ENCODE measurements at regions not wholly inside any gene's neighbourhood (a gene's known extent, or its start where the extent isn't known, plus 50 kb on each side); places are given as distances from the start of the nearest gene placed in this dataset.

DNA sequence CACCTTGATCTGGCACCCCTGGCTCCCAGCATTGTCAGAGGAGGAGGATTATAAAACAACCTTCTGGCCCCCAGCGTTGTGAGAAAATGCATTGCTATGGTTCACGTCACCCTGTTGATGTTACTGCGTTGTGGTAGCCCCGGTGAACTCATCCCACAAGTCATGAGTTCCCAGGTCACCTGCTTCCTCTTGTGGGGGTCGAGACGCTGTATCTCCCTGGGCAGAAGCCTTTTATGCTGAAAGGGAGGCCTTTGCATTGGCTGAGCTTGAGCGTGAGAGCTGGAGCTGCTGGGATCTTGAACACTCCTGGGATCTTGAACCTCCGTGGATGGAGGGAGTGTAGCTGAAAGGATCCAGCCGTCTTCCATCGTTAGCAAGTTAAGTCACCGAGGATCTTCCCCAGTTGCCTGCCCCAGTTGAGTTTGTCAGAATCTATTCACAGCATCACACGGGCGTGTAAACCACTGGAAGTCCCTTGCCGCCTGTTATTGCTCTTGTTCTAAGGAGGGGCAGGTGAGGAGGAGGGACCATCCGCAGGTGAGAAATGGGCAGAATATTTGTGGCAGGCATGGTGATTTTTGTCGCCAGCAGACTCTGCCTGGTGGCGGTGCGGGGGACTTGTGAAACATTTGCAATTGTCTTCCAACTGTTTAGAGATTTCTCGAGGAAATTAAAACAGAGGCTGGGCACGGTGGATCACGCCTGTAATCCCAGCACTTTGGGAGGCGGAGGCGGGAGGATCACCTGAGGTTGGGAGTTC lies 299.9 kb downstream of the ASMT start:
- TF ChIP-seq, protein P1, sequence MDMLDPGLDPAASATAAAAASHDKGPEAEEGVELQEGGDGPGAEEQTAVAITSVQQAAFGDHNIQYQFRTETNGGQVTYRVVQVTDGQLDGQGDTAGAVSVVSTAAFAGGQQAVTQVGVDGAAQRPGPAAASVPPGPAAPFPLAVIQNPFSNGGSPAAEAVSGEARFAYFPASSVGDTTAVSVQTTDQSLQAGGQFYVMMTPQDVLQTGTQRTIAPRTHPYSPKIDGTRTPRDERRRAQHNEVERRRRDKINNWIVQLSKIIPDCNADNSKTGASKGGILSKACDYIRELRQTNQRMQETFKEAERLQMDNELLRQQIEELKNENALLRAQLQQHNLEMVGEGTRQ (IDR thresholded peaks at IDR 0.05) = no peak
- TF ChIP-seq, protein P2, sequence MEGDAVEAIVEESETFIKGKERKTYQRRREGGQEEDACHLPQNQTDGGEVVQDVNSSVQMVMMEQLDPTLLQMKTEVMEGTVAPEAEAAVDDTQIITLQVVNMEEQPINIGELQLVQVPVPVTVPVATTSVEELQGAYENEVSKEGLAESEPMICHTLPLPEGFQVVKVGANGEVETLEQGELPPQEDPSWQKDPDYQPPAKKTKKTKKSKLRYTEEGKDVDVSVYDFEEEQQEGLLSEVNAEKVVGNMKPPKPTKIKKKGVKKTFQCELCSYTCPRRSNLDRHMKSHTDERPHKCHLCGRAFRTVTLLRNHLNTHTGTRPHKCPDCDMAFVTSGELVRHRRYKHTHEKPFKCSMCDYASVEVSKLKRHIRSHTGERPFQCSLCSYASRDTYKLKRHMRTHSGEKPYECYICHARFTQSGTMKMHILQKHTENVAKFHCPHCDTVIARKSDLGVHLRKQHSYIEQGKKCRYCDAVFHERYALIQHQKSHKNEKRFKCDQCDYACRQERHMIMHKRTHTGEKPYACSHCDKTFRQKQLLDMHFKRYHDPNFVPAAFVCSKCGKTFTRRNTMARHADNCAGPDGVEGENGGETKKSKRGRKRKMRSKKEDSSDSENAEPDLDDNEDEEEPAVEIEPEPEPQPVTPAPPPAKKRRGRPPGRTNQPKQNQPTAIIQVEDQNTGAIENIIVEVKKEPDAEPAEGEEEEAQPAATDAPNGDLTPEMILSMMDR (IDR thresholded peaks at IDR 0.05) = no peak
- TF ChIP-seq, protein P3, sequence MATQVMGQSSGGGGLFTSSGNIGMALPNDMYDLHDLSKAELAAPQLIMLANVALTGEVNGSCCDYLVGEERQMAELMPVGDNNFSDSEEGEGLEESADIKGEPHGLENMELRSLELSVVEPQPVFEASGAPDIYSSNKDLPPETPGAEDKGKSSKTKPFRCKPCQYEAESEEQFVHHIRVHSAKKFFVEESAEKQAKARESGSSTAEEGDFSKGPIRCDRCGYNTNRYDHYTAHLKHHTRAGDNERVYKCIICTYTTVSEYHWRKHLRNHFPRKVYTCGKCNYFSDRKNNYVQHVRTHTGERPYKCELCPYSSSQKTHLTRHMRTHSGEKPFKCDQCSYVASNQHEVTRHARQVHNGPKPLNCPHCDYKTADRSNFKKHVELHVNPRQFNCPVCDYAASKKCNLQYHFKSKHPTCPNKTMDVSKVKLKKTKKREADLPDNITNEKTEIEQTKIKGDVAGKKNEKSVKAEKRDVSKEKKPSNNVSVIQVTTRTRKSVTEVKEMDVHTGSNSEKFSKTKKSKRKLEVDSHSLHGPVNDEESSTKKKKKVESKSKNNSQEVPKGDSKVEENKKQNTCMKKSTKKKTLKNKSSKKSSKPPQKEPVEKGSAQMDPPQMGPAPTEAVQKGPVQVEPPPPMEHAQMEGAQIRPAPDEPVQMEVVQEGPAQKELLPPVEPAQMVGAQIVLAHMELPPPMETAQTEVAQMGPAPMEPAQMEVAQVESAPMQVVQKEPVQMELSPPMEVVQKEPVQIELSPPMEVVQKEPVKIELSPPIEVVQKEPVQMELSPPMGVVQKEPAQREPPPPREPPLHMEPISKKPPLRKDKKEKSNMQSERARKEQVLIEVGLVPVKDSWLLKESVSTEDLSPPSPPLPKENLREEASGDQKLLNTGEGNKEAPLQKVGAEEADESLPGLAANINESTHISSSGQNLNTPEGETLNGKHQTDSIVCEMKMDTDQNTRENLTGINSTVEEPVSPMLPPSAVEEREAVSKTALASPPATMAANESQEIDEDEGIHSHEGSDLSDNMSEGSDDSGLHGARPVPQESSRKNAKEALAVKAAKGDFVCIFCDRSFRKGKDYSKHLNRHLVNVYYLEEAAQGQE (IDR thresholded peaks at IDR 0.05) = no peak
- TF ChIP-seq POLR2A (IDR thresholded peaks at IDR 0.05; ENCODE audit: low read length) (no peak), RCOR1 (IDR thresholded peaks at IDR 0.05; ENCODE audit: low read depth, low read length) (no peak)
